HL-60 (cell line): ENCODE measurements at regions not wholly inside any gene's neighbourhood (a gene's known extent, or its start where the extent isn't known, plus 50 kb on each side); places are given as distances from the start of the nearest gene placed in this dataset.

Experiments used
- CTCF ChIP-seq: IDR thresholded peaks from one replicate; pipeline ENCODE4 v1.5.1; 2011; ENCODE audit warnings: low read length, control low read depth, inconsistent platforms; ENCODE audit not compliant: insufficient read depth
- GABPA ChIP-seq: IDR thresholded peaks from 2 replicates; pipeline ENCODE4 v1.6.1; 2012; ENCODE audit warnings: low read depth
- POLR2AphosphoS5 ChIP-seq: IDR thresholded peaks from 2 replicates; pipeline ENCODE4 v1.6.1; 2012; ENCODE audit warnings: low read depth
- SPI1 ChIP-seq: IDR thresholded peaks from 2 replicates; pipeline ENCODE4 v1.6.1; 2012; ENCODE audit warnings: low read depth, mild to moderate bottlenecking, borderline replicate concordance
- TF ChIP-seq, protein P1 (sequence below): IDR thresholded peaks from 2 replicates; pipeline ENCODE4 v1.6.1; 2012; ENCODE audit warnings: low read depth; ENCODE audit not compliant: insufficient replicate concordance

DNA sequence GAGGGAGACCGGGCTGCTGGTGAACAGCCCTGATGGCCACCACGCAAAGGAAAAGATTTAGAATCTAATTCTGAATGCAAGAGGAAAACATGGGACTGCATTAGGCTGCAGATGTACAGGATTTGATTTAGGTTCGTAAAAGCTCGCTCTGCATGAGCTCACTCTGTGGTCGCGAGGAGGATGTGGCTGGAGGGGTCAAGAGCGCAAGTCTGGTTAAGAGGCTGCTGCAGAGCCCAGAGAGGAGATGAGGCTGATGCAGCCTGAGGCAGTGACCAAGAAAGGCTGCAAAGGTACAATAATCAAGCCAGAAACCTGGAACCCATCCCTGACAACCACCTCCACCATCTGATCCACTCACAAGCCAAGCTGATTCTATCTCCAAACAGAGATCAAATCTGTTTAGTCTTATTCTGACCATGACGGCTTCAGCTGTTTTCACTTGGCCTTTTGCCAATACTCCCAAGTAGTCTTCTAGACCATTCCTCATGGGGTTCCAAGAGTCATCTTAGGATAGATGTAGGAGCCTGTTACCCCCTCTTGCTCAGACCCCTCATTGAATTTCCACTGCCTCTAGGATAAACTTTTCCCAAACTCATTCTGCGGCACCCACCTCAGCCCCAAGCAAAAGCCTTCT lies 58.9 kb upstream of the ARL4C start:
- no peak for TF ChIP-seq CTCF
- TF ChIP-seq, protein P1, sequence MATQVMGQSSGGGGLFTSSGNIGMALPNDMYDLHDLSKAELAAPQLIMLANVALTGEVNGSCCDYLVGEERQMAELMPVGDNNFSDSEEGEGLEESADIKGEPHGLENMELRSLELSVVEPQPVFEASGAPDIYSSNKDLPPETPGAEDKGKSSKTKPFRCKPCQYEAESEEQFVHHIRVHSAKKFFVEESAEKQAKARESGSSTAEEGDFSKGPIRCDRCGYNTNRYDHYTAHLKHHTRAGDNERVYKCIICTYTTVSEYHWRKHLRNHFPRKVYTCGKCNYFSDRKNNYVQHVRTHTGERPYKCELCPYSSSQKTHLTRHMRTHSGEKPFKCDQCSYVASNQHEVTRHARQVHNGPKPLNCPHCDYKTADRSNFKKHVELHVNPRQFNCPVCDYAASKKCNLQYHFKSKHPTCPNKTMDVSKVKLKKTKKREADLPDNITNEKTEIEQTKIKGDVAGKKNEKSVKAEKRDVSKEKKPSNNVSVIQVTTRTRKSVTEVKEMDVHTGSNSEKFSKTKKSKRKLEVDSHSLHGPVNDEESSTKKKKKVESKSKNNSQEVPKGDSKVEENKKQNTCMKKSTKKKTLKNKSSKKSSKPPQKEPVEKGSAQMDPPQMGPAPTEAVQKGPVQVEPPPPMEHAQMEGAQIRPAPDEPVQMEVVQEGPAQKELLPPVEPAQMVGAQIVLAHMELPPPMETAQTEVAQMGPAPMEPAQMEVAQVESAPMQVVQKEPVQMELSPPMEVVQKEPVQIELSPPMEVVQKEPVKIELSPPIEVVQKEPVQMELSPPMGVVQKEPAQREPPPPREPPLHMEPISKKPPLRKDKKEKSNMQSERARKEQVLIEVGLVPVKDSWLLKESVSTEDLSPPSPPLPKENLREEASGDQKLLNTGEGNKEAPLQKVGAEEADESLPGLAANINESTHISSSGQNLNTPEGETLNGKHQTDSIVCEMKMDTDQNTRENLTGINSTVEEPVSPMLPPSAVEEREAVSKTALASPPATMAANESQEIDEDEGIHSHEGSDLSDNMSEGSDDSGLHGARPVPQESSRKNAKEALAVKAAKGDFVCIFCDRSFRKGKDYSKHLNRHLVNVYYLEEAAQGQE = no peak
- no peak for TF ChIP-seq GABPA
- no peak for TF ChIP-seq POLR2AphosphoS5
- no peak for TF ChIP-seq SPI1
